OCI-LY1 (cell line): ENCODE measurements at regions not wholly inside any gene's neighbourhood (a gene's known extent, or its start where the extent isn't known, plus 50 kb on each side); places are given as distances from the start of the nearest gene placed in this dataset.
"Not testable (repeated sequence)": the region's sequence is repeated elsewhere in the genome, so short reads cannot be mapped to it uniquely, and the experiment has no call there.

Source experiments
- EZH2 ChIP-seq: fragments of 200-600 bp; sonication (generic), shearing (Covaris generic); IDR thresholded peaks from 2 replicates; pipeline ENCODE4 v1.8.0; 2017; ENCODE audit warnings: borderline replicate concordance, mixed run types, mild to moderate bottlenecking, antibody characterized with exemption, low read length, moderate library complexity, mixed read lengths
- TF ChIP-seq, protein P1 (sequence below): fragments of 200-600 bp; sonication (generic), shearing (Covaris generic); IDR thresholded peaks from 2 replicates; pipeline ENCODE4 v1.5.1; 2017; ENCODE audit warnings: mild to moderate bottlenecking, antibody characterized with exemption, low read length, moderate library complexity, mixed read lengths

DNA sequence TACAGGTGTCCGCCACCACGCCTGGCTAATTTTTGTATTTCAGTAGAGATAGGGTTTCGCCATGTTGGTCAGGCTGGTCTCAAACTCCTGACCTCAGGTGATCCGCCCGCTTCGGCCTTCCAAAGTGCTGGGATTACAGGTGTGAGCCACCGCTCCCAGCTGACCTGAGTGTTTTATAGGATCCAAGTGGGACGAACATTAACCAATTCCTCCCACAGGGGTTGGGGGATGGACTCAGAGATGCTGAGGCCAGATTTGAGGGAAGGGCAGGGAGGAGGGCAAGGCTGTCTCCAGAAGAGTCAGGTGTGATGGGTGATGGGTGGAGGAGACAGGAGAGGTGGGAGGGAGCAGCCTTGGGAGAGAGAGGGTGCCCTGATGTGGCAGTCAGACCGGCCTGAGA lies 65.0 kb upstream of the SMAD6 start:
- TF ChIP-seq, protein P1, sequence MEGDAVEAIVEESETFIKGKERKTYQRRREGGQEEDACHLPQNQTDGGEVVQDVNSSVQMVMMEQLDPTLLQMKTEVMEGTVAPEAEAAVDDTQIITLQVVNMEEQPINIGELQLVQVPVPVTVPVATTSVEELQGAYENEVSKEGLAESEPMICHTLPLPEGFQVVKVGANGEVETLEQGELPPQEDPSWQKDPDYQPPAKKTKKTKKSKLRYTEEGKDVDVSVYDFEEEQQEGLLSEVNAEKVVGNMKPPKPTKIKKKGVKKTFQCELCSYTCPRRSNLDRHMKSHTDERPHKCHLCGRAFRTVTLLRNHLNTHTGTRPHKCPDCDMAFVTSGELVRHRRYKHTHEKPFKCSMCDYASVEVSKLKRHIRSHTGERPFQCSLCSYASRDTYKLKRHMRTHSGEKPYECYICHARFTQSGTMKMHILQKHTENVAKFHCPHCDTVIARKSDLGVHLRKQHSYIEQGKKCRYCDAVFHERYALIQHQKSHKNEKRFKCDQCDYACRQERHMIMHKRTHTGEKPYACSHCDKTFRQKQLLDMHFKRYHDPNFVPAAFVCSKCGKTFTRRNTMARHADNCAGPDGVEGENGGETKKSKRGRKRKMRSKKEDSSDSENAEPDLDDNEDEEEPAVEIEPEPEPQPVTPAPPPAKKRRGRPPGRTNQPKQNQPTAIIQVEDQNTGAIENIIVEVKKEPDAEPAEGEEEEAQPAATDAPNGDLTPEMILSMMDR: not testable (repeated sequence)
- not testable (repeated sequence) for TF ChIP-seq EZH2
